Loucy (cell line): ENCODE measurements at regions not wholly inside any gene's neighbourhood (a gene's known extent, or its start where the extent isn't known, plus 50 kb on each side); places are given as distances from the start of the nearest gene placed in this dataset.

Experiments used
- H2AFZ ChIP-seq: fragments of 200-600 bp; sonication (generic); 2 replicates; pipeline ENCODE4 v1.6.0; 2016; ENCODE audit warnings: antibody characterized with exemption, mild to moderate bottlenecking, low read length, moderate library complexity
- H3F3A ChIP-seq: fragments of 200-600 bp; 2 replicates; pipeline ENCODE4 v1.6.0; 2016; ENCODE audit warnings: antibody characterized with exemption, low read depth, mild to moderate bottlenecking
- H3K27me3 ChIP-seq: fragments of 200-600 bp; sonication (generic); 2 replicates; pipeline ENCODE4 v1.6.1; 2014; ENCODE audit warnings: low read length, mild to moderate bottlenecking; ENCODE audit not compliant: insufficient read depth, poor library complexity, severe bottlenecking
- H3K36me3 ChIP-seq: fragments of 200-600 bp; sonication (generic); 2 replicates; pipeline ENCODE4 v1.6.1; 2016; ENCODE audit warnings: low read length; ENCODE audit not compliant: insufficient read depth
- H3K4me1 ChIP-seq: fragments of 200-600 bp; sonication (generic); 2 replicates; pipeline ENCODE4 v1.5.1; 2014; ENCODE audit warnings: low read length, mild to moderate bottlenecking; ENCODE audit not compliant: insufficient read depth, poor library complexity, severe bottlenecking
- H3K4me2 ChIP-seq: fragments of 200-600 bp; sonication (generic); 2 replicates; pipeline ENCODE4 v1.6.0; 2014; ENCODE audit warnings: antibody characterized with exemption, low read length, low read depth, mild to moderate bottlenecking; ENCODE audit not compliant: poor library complexity, severe bottlenecking
- H3K4me3 ChIP-seq: fragments of 200-600 bp; sonication (generic); 2 replicates; pipeline ENCODE4 v1.5.1; 2014; ENCODE audit warnings: low read length, mild to moderate bottlenecking, mixed read lengths; ENCODE audit not compliant: poor library complexity, severe bottlenecking
- H3K79me2 ChIP-seq: fragments of 200-600 bp; sonication (generic); 2 replicates; pipeline ENCODE4 v1.6.1; 2014; ENCODE audit warnings: low read length; ENCODE audit not compliant: insufficient read depth
- H3K9ac ChIP-seq: fragments of 200-600 bp; sonication (generic); 2 replicates; pipeline ENCODE4 v1.6.0; 2014; ENCODE audit warnings: mild to moderate bottlenecking, low read depth, low read length, moderate library complexity; ENCODE audit not compliant: poor library complexity, severe bottlenecking
- H3K9me2 ChIP-seq: fragments of 200-600 bp; sonication (generic); replicated peaks from 2 replicates; pipeline ENCODE4 v1.6.1; 2016; ENCODE audit warnings: low read depth, low read length, mixed read lengths
- H3K9me3 ChIP-seq: fragments of 200-600 bp; sonication (generic); 2 replicates; pipeline ENCODE4 v1.6.1; 2014; ENCODE audit warnings: mild to moderate bottlenecking, antibody characterized with exemption, low read length, low read depth; ENCODE audit not compliant: insufficient read depth
- H4K20me1 ChIP-seq: fragments of 200-600 bp; sonication (generic); 2 replicates; pipeline ENCODE4 v1.6.0; 2014; ENCODE audit warnings: antibody characterized with exemption, low read length, mild to moderate bottlenecking; ENCODE audit not compliant: insufficient read depth, poor library complexity, severe bottlenecking
- EZH2phosphoT487 ChIP-seq: fragments of 200-600 bp; IDR thresholded peaks from 2 replicates; pipeline ENCODE4 v1.6.1; 2018; ENCODE audit warnings: antibody characterized with exemption, mild to moderate bottlenecking, moderate library complexity, borderline replicate concordance
- TF ChIP-seq, protein P1 (sequence below): fragments of 200-600 bp; sonication (generic); conservative IDR thresholded peaks from 2 replicates; pipeline ENCODE4 v1.5.1; 2014; ENCODE audit warnings: mild to moderate bottlenecking, antibody characterized with exemption, low read length

DNA sequence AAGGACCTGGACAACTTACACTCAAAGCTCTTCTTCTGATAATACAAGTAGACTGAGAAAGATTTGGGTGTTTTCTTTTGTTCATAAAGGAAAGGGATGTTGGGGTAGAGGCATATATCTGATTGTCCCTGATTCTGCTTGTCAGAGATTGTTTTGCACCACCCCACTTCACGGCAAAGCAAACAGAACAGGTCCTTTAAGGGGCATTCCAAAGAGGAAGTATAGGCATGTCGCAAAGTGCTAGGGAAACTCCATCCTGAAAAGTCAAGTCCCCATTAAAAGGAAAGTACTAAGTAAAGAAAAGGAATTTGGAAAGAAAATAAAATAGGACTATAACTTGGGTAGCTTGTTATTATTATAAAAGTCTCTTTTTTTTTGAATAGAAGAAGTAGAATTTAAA is 233.0 kb downstream of the DNAJB9 start:
- Histone ChIP-seq H3K9ac (no peak overlapping the region), H3K4me1 (no peaks in the 10 kb centered on the region), H4K20me1 (no peaks in the 10 kb centered on the region), H3K36me3 (no peaks in the 10 kb centered on the region), H3K4me3 (no peak overlapping the region), H3K9me2 (no peaks in the 10 kb centered on the region), H3K4me2 (no peak overlapping the region), H3K9me3 (no peaks in the 10 kb centered on the region), H3K27me3 (no peaks in the 10 kb centered on the region), H3K79me2 (no peaks in the 10 kb centered on the region), H3F3A (no peaks in the 10 kb centered on the region), H2AFZ (no peak overlapping the region)
- TF ChIP-seq, protein P1, sequence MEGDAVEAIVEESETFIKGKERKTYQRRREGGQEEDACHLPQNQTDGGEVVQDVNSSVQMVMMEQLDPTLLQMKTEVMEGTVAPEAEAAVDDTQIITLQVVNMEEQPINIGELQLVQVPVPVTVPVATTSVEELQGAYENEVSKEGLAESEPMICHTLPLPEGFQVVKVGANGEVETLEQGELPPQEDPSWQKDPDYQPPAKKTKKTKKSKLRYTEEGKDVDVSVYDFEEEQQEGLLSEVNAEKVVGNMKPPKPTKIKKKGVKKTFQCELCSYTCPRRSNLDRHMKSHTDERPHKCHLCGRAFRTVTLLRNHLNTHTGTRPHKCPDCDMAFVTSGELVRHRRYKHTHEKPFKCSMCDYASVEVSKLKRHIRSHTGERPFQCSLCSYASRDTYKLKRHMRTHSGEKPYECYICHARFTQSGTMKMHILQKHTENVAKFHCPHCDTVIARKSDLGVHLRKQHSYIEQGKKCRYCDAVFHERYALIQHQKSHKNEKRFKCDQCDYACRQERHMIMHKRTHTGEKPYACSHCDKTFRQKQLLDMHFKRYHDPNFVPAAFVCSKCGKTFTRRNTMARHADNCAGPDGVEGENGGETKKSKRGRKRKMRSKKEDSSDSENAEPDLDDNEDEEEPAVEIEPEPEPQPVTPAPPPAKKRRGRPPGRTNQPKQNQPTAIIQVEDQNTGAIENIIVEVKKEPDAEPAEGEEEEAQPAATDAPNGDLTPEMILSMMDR: no peak
- TF ChIP-seq EZH2phosphoT487: no peak

DNA sequence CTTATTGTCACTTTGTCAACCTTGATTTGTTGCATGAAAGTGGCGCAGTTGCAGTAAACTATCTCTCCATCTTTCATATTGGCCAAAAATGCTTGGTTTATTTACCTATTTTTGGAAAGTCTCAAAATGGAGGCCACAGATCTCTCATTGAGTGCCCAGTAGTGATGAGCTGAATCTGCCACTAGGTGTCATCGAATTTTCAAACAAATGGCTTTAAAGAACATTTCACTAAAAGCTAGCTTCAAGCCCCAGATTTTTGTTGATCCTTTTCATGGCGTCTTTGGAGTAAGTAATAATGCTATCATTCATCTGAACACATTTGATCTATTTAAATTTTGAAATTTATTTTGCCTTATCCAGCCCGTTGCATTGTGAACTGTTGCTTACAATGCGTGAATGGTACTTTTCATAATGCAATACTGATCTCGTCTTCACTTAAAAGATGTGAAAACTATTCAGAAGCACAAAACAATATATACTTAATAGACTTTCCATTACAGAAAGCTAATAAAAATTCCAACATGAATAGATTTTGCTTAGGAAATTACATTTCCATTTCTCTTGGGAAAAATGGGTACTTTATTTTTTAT is 236.2 kb downstream of the DNAJB9 start:
- Histone ChIP-seq H3K4me1 (no peaks in the 10 kb centered on the region), H3K9ac (no peak overlapping the region), H3K27me3 (no peaks in the 10 kb centered on the region), H3K36me3 (no peaks in the 10 kb centered on the region), H2AFZ (peak overlapping the region; percentile 62; the same call in 1 of the 2 replicates), H3K79me2 (no peaks in the 10 kb centered on the region), H3F3A (no peaks in the 10 kb centered on the region), H3K9me3 (no peaks in the 10 kb centered on the region), H3K4me2 (no peak overlapping the region), H3K9me2 (no peaks in the 10 kb centered on the region), H4K20me1 (no peaks in the 10 kb centered on the region), H3K4me3 (no peak overlapping the region)
- TF ChIP-seq EZH2phosphoT487: no peak
- TF ChIP-seq, protein P1: peak; percentile 66

DNA sequence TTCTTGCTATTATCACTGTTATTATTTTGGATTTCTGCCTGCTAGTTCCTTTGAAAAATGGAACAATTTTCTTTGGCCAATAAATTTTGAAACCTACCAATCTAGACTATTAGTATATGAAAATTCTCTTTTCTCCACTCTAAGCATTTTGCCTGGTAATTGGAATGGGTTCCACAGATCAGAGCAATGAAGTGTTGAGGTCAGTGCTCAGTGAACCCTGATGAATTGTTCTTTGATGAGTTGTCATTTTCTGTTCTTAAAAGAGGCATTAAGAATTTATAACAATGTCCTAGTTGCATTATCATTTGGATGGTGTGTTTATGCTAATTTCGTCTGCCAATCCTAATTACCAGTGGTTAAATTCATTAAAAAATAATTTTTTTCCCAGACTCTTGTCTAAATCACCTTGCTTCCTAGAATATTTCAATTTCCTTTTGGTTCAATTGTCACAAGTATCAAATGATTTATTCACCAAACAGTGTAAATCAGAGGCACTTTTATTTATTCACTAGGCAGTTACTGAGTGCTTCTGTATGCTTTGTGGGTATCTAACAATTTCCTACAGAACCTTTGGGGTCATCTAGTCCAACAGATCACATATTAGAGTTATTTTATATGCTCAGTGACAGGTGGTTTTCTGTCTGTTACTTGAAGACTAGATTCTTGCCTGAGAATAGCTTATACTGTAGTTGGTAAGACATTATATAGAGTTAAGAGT is 239.0 kb downstream of the DNAJB9 start:
- H3K4me2 ChIP-seq: no peak overlapping the region

More for the DNA sequence above, 239.0 kb downstream of the DNAJB9 start:
- H3K4me3 ChIP-seq: no peak overlapping the region
- H3K27me3 ChIP-seq: no peaks in the 10 kb centered on the region
- no peak for TF ChIP-seq EZH2phosphoT487
- TF ChIP-seq, protein P1: no peak
- H3K9me2 ChIP-seq: no peaks in the 10 kb centered on the region
- no peak overlapping the region for H2AFZ ChIP-seq
- no peaks in the 10 kb centered on the region for H4K20me1 ChIP-seq
- H3K36me3 ChIP-seq: no peaks in the 10 kb centered on the region
- no peaks in the 10 kb centered on the region for H3K9me3 ChIP-seq
- no peaks in the 10 kb centered on the region for H3K4me1 ChIP-seq
- no peaks in the 10 kb centered on the region for H3F3A ChIP-seq
- H3K9ac ChIP-seq: no peak overlapping the region
- no peaks in the 10 kb centered on the region for H3K79me2 ChIP-seq
